AG04450 (cell line): ENCODE measurements at regions not wholly inside any gene's neighbourhood (a gene's known extent, or its start where the extent isn't known, plus 50 kb on each side); places are given as distances from the start of the nearest gene placed in this dataset.

Source experiments
- CTCF ChIA-PET: fragments of 300-600, 350-600 bp; formaldehyde crosslinking; extraction: SDS; loops from one replicate; lab custom pipeline; 2022; ENCODE audit warnings: antibody characterized with exemption, inconsistent platforms; lab: Charles Lee
- POLR2A ChIA-PET: fragments of 350-600 bp; formaldehyde crosslinking; extraction: SDS; loops from one replicate; lab custom pipeline; 2021; ENCODE audit warnings: antibody characterized with exemption, inconsistent platforms; lab: Yijun Ruan, JAX
- DNase-seq: peaks from one replicate; pipeline ENCODE4 v3.0.0-alpha.2; 2011; ENCODE audit warnings: low read depth, low spot score
- H3K27ac ChIP-seq: one replicate; pipeline ENCODE4 v1.5.1; 2012; ENCODE audit warnings: low read depth, low read length, control low read depth
- H3K27me3 ChIP-seq: one replicate; pipeline ENCODE4 v1.6.0; 2012; ENCODE audit warnings: low read length; ENCODE audit not compliant: control insufficient read depth, insufficient read depth
- H3K4me3 ChIP-seq: 2 replicates; pipeline ENCODE4 v1.5.1; 2011; ENCODE audit warnings: mild to moderate bottlenecking, low read depth, low read length, control low read depth
- H3K9me3 ChIP-seq: 2 replicates; pipeline ENCODE4 v1.5.1; 2012; ENCODE audit warnings: low read length; ENCODE audit not compliant: control insufficient read depth, insufficient read depth
- TF ChIP-seq, protein P1 (sequence below): IDR thresholded peaks from 2 replicates; pipeline ENCODE4 v1.5.1; 2011; ENCODE audit warnings: low read depth, low read length, control low read depth, inconsistent platforms

DNA sequence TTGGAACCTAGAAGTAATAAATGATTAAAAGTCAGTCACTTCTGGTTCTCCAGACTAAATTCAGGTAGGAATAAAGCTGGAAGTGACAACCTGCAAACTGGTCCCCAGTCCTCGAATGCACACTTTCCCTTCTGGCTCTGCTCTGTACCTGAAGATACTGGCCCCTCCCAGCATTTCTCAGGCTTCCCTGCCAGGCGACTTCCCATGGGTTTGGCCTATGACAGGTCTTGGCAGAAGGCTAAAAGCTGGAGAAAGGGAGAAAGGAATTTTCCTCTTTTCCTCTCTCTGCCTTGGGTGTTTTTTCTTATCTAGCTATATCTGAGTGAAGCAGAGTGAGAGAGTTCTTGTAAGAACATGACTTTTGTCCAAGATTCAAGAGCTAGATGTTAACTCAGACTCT lies 1005.7 kb downstream of the DTWD2 start:
- TF ChIP-seq, protein P1, sequence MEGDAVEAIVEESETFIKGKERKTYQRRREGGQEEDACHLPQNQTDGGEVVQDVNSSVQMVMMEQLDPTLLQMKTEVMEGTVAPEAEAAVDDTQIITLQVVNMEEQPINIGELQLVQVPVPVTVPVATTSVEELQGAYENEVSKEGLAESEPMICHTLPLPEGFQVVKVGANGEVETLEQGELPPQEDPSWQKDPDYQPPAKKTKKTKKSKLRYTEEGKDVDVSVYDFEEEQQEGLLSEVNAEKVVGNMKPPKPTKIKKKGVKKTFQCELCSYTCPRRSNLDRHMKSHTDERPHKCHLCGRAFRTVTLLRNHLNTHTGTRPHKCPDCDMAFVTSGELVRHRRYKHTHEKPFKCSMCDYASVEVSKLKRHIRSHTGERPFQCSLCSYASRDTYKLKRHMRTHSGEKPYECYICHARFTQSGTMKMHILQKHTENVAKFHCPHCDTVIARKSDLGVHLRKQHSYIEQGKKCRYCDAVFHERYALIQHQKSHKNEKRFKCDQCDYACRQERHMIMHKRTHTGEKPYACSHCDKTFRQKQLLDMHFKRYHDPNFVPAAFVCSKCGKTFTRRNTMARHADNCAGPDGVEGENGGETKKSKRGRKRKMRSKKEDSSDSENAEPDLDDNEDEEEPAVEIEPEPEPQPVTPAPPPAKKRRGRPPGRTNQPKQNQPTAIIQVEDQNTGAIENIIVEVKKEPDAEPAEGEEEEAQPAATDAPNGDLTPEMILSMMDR, result no peak
- DNase-seq, result no peak
- H3K27me3 ChIP-seq, result no peaks in the 10 kb centered on the region
- H3K9me3 ChIP-seq, result no peaks in the 10 kb centered on the region
- POLR2A ChIA-PET, result no interaction called here
- CTCF ChIA-PET, result no interaction called here
- H3K4me3 ChIP-seq, result no peak overlapping the region
- H3K27ac ChIP-seq, result no peak overlapping the region

DNA sequence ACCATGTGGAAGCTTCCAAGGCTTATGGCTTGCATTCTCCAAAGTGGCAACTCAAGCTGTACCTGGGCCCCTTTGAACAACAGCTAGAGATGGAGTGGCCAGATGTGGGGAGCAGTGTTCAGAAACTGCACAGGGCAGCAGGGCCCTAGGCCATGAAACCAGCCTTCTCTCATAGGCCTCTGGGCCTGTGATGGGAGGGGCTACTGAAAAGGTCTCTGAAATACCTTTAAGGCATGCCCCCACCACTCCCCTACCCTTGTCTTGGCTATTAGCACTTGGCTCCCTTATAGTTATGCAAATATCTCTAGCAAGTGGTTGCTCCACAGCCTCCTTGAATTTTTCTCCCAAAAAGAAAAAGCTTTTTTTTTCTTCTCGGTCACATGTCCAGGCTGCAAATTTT lies 1014.6 kb downstream of the DTWD2 start:
- ChIA-PET CTCF (no interaction called here), POLR2A (no interaction called here)
- no peaks in the 10 kb centered on the region for H3K27me3 ChIP-seq
- H3K4me3 ChIP-seq, result no peak overlapping the region
- H3K27ac ChIP-seq, result no peak overlapping the region
- TF ChIP-seq, protein P1, result no peak
- DNase-seq, result no peak
- H3K9me3 ChIP-seq, result no peaks in the 10 kb centered on the region; the same call in 1 of the 2 replicates

DNA sequence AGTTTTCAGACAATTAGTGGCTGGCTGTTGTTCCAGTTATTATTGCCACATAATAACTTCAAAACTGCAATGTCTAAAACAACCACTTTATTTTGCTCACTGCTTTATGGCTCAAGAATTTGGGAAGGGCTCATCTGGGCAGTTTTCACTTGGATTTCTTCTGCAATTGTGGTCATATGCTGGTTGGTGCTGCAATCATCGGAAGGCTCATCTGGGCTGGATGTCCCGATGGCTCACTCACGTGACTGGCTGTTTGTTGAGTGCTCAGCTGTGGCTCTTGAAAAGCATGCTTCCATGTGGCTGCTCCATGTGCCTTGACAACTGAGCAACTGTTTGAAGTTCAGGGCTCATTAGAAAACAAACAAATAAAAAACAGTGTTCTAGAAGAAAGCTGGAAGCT lies 1032.5 kb downstream of the DTWD2 start:
- TF ChIP-seq, protein P1, result no peak

DNA sequence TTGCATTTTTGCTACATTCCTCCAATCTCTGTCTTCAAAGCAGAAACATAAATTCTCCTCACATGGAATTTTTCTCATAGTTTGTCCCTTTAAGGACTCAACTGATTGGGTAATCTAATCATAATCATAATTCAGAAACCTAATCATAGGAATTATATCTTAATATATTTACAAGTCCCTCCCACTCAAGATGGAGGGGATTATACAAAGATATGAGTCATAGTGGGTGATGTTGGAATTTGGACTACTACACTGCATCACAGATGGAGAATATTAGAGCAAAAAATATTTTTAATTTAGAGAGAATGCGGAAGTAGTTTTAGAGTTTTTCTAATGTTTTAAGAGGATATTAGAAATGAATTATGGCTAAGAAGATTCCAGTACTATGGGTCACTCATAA lies 1034.0 kb downstream of the DTWD2 start:
- H3K27ac ChIP-seq, result no peak overlapping the region
- no peak for DNase-seq
- H3K4me3 ChIP-seq, result no peak overlapping the region
- POLR2A ChIA-PET, result no interaction called here
- no peaks in the 10 kb centered on the region; the same call in 1 of the 2 replicates for H3K9me3 ChIP-seq
- TF ChIP-seq, protein P1, result no peak
- no peaks in the 10 kb centered on the region for H3K27me3 ChIP-seq
- CTCF ChIA-PET, result no interaction called here

More for the DNA sequence above, 1032.5 kb downstream of the DTWD2 start:
- no peak overlapping the region for H3K27ac ChIP-seq
- ChIA-PET POLR2A (no interaction called here), CTCF (no interaction called here)
- no peak overlapping the region for H3K4me3 ChIP-seq
- no peak for DNase-seq
- H3K9me3 ChIP-seq, result no peaks in the 10 kb centered on the region; the same call in 1 of the 2 replicates
- H3K27me3 ChIP-seq, result no peaks in the 10 kb centered on the region

DNA sequence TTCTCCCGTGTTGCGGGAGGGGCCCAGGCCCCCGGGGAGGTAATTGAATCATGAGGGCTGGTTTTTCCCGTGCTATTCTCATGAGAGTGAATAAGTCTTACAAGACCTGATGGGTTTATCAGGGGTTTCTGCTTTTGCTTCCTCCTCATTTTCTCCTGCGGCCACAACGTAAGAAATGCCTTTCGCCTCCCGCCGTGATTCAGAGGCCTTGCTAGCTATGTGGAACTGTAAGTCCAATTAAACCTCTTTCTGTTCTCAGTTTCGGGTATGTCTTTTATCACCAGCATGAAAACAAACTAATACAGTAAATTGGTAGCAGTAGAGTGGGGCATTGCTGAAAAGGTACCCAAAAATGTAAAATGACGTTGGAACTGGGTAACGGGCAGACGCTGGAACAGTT lies 1035.1 kb downstream of the DTWD2 start:
- Histone ChIP-seq H3K9me3 (no peaks in the 10 kb centered on the region; the same call in 1 of the 2 replicates), H3K4me3 (no peak overlapping the region), H3K27me3 (no peaks in the 10 kb centered on the region), H3K27ac (no peak overlapping the region)
- ChIA-PET POLR2A (no interaction called here), CTCF (no interaction called here)
- DNase-seq, result no peak
- TF ChIP-seq, protein P1, result no peak
